Superior temporal gyrus (tissue), 1 donor: ENCODE measurements at regions not wholly inside any gene's neighbourhood (a gene's known extent, or its start where the extent isn't known, plus 50 kb on each side); places are given as distances from the start of the nearest gene placed in this dataset.
"Not testable (repeated sequence)": the region's sequence is repeated elsewhere in the genome, so short reads cannot be mapped to it uniquely, and the experiment has no call there.

Source experiments
- DNase-seq: peaks from one replicate; pipeline ENCODE4 v3.0.0-alpha.2; 2016; ENCODE audit errors: extremely low spot score

- not testable (repeated sequence) for DNase-seq
Observed at GRCh38 chr3:14272959-14273560, 94.4 kb downstream of the LSM3 start.

DNA sequence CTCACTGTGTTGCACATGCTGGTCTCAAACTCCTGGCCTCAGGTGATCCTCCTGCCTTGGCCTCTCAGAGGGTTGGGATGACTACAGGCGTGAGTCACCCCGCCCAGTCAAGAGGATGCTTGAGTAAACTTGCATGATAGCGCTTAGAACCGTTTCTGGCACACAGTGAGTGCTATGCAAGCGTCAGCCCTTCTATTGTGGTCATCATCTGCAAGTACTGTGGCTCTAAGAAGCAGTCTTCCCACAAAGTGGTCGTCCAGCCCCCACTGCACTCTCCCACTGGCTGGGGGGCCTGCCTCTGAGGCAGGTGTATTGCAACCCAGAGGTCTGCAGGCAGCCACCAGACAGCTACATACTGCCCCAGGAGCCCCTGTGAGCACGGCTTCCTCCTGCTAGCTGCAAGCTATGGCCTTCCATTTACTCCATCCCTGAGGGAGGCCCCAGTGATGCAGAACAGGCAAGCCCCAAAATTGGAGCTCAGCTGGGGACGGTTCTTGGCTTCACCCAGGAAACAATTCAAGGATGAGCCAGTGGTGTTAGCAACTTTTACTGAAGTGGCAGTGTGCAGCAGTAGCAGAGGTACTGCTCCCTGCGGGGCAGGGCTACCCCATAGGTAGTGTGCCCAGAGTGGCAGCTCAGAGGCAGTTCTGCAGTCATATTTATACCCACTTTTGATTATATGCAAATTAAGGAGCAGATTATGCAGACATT, 95.4 kb downstream of the LSM3 start:
- DNase-seq = no peak

DNA sequence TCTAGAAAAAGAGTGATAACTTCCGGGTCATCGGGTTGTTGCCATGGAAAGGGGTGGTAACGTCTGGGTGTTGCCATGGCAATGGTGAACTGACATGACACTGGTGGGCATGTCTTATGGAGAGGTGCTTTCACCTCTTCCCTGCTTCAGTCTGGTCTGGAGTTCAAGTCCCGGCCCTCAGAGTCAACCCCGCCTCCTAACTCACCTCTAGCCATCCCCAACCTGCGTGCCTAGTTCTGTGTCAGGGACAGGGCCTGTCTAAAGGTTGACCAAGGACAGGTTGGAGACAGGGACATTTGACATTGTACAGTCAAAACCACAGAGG, 96.0 kb downstream of the LSM3 start:
- no peak for DNase-seq

GRCh38 chr3:14274999-14275961, 96.7 kb downstream of the LSM3 start:
- no peak for DNase-seq

DNA sequence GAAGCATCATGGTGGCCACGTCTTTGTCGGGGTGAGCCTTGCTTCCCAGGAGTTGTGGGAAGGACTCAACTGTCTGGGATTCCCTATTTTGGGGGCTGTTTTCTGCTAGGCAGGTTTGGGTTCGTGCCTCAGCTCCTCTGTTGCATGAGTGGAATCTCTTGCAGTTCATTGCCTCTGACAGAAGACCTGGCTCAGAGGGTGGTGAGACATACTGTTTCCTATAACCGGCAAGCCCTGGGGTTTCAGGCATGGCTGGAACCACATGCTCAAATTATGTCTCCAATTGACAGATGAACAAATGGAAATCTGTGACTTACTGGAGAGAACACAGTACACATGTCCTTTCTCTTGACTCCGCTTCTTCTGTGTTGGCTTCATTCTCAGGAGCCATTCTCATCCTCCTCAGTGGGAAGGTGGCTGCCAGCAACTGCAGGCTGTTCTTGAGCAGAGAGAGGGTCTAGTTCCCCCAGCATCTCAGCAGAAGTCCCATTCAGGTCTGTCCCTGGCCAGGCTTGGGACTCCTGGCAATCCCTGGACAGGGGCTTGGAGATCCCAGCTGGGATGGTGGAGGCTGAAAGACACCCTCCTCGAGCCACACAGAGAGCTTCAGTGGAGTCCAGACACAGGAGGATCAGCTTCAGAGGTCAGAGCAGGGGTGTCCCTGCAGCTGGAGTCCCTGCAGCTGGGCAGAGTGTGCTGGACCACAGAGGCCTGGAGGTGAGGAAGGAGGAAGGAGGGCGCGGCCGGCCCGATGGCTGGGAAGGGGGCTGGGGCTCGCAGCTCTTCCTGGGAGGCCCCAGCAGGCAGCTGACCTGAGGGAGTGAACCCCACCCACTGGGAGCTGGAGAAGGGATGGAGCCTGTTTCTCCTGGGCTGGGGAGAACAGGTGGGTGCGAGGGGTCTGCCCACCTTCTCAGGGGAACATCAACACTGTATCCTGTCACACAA, 97.6 kb downstream of the LSM3 start:
- DNase-seq = no peak

DNA sequence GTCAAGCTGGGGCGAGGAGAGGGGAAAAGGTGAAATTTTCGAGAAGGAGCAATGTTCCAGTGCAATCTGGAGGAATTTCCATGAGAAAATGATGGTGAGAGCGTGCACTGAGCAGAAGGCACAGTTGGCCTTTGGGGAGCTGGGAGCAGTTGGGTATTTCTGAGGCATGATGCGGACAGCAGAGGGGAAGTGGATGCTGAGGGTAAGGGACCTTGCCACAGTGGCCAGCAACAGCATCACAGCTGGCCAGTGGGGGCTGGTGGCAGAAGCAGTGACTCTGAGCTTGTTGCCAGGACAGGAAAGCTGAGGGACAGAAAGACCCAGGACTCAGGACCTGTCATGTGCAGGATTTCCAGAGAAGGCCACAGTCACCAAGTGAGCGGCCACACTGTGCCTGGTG, 98.9 kb downstream of the LSM3 start:
- DNase-seq = no peak

- no peak for DNase-seq
Observed at GRCh38 chr3:14278265-14278798, 99.7 kb downstream of the LSM3 start.

GRCh38 chr3:14278799-14279625, 100.4 kb downstream of the LSM3 start:
- DNase-seq = no peak

DNA sequence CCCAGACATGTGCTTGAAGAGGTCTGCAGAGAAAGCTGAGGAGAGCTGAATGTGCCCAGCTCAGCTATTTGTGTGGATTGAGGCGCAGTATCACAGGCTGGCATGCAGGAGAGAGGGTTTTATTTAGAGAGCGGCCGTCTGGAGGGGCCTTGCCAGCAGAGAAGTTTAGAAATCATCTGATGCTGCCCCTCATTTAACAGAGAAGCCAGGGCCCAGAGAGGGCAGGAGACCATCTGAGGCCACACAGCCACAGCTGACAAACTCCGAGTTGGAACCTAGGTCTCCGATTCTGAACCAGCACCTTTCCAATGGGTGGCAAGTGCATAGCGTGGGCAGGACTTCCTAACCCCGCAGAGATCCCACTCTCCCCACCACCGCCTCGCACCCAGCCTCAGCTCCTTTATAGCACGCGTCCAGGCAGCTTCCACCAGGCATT, 101.0 kb downstream of the LSM3 start:
- no peak for DNase-seq

DNA sequence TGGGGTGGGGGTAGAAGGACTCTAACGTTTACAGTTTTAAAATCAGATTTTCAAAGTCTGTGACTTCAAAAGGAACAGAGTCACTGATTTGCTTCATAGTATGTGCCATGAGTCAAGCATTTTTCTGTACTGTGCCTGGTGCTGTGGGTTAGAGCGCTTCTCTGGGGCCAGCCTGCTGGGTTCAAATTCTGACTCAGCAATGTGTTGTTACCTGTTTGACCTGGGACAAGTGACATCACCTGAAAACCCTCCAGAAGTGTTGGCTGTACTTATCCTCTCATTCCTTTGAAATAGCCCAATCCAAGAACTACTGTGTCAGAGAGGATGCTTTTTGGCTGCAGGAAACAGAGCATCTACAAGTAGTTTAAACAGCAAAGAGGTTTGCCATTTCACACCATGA, 101.7 kb downstream of the LSM3 start:
- DNase-seq = no peak

DNA sequence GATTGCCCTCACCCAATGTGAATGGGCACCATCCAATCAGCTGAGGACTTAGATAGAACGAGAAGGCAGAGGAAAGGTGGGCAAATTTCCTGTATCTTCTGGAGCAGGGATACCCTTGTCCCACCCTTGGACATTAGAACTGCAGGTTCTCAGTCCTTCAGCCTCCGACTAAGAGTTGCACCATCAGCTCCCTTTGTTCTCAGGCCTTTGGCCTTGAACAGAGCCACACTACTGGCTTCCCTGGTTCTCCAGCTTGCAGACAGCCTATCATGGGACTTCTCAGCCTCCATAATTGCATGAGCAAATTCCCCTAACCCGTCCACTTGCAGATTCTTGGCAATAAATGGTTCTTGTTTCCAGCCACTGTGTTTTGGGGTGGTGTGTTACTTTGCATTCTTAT, 102.4 kb downstream of the LSM3 start:
- DNase-seq = no peak

DNA sequence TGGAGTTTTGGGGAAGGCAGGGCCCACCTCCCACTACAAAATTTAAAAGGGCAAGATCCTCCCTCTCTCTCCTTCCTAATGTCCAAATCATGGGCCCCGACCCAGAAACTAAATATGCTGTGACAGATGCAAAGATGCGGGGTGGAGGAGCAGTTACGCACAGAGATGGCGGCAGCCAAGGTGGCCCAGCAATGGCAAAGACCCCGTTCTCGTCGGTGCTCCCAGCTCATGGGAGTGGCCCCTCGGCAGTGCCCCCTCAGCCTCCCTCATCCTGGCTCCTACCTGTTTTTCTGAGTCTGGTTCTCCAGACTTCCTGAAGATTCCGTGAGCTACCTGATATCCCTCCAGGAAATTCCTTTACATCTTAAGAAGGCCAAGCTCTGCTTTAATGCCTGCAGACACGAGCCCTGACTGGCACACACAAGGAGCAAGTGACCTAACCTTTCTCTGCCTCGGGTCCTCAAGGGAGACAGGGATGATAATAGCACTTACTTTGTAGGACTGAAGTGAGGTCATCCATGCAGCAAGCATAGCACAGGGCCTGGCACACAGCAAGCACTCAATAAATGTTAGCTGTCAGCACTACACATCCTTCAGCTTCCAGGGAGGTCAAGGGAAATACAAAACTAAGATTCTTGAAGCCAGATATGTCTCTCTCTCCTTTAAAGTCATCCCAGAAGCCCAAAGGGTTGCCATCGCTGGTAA, 103.5 kb downstream of the LSM3 start:
- no peak for DNase-seq

DNA sequence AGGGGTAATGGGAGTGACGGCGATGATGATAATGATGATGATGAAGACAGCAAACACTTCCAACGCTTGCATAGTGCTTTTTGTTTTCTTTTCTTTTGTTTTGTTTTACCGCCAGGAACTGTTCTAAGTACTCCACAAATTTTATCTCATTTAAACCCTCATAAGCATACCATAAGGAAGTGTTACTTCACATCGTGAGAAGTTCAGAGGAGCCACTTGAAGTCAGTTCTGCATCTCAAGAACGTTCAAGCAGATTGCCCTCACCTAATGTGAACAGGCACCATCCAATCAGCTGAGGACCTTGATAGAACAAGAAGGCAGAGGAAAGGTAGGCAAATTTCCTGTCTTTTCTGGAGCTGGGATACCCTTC, 104.1 kb downstream of the LSM3 start:
- DNase-seq = no peak

- DNase-seq = no peak
Observed at GRCh38 chr3:14283092-14283812, 104.6 kb downstream of the LSM3 start.

GRCh38 chr3:14283813-14284438, 105.3 kb downstream of the LSM3 start:
- DNase-seq = no peak

GRCh38 chr3:14284694-14285547, 106.3 kb downstream of the LSM3 start:
- no peak for DNase-seq

DNA sequence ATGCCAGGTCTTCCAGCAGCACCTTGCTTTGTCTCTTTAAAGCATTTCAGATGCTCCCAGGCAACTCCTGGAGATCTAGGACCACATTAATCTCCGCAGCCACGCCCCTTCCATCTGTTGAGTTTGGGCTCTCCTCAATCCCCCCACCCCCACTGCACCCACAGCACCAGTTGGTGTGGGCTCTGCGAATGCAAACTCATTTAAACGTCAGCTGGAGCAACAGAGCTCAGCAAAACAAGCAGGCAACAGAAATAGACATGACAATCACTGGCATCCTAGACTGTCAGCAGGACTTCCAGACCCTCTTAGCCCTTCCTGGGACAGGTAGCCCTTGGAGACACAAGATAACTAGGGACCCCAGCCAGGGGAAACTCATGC, 106.9 kb downstream of the LSM3 start:
- DNase-seq = no peak
